Cerebellar nuclear complex (tissue), 1 donor: ENCODE measurements at regions not wholly inside any gene's neighbourhood (a gene's known extent, or its start where the extent isn't known, plus 50 kb on each side); places are given as distances from the start of the nearest gene placed in this dataset.
"Not testable (repeated sequence)": the region's sequence is repeated elsewhere in the genome, so short reads cannot be mapped to it uniquely, and the experiment has no call there.

Experiments
- DNase-seq, 2 experiments: peaks; one replicate each; lab custom pipeline; 2025; lab: John Stamatoyannopoulos, UW

- DNase-seq, result no peak
These were observed 284.8 kb upstream of the GRAMD2B start for GRCh38 chr5:126138281-126138931.

- no peak for DNase-seq
These were observed 284.1 kb upstream of the GRAMD2B start for GRCh38 chr5:126139086-126139485.

- DNase-seq, result peak in 1 of 2 experiments; percentile 3
These were observed 283.4 kb upstream of the GRAMD2B start for GRCh38 chr5:126139773-126140172.

- no peak for DNase-seq
These were observed 279.6 kb upstream of the GRAMD2B start for GRCh38 chr5:126143622-126144021.

- not testable (repeated sequence) for DNase-seq
These were observed 272.9 kb upstream of the GRAMD2B start for GRCh38 chr5:126150319-126150718.

DNA sequence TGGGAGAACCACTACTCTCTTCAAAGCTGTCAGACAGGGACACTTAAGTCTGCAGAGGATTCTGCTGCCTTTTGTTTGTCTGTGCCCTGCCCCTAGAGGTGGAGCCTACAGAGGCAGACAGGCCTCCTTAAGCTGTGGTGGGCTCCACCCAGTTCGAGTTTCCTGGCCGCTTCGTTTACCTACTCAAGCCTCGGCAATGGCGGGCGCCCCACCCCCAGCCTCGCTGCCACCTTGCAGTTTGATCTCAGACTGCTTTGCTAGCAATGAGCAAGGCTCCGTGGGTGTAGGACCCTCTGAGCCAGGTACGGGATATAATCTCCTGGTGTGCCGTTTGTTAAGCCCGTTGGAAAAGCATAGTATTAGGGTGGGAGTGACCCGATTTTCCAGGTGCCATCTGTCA is 267.9 kb upstream of the GRAMD2B start:
- not testable (repeated sequence) for DNase-seq

DNA sequence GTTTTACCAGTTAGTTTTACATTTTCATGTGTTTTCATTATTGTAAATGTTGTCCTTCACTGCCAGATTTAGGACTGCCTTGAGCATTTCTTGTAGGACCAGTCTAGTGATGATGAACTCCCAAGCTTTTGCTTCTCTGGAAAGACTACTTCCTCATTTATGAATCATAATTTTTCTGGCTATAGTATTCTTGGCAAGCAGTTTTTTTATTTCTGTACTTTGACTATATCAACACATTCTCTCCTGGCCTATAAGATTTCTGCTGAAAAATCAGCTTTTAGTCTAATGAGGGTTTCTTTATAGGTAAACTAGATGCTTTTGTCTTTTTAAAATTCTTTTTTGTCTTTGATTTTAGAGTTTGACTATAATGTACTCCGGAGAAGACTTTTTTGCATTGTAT is 256.8 kb upstream of the GRAMD2B start:
- DNase-seq, result no peak

DNA sequence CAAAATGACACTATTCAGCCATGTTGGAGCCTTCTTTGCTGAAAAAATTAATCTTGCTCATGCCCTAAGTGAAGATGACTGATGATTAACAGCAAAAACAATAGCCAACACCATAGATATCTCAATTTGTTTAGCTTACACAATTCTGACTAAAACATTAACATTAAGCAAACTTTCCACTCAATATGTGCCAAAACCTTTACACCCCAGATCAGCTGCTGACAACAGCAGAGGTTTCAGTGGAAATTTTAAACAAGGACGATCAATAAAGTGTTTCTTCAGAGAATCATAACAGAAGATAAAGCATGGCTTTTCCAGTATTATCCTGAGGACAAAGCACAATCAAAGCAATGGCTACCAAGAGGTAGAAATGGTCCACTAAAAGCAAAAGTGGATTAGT is 254.4 kb upstream of the GRAMD2B start:
- DNase-seq, result no peak

GRCh38 chr5:126171916-126172315 is 251.3 kb upstream of the GRAMD2B start:
- no peak for DNase-seq

GRCh38 chr5:126172812-126173211 is 250.4 kb upstream of the GRAMD2B start:
- DNase-seq, result no peak

- DNase-seq, result peak; percentile 74 to 95
These were observed 244.7 kb upstream of the GRAMD2B start for GRCh38 chr5:126178521-126178920.

- no peak for DNase-seq
These were observed 240.1 kb upstream of the GRAMD2B start for GRCh38 chr5:126182971-126183695.

GRCh38 chr5:126184474-126184873 is 238.7 kb upstream of the GRAMD2B start:
- DNase-seq, result no peak

DNA sequence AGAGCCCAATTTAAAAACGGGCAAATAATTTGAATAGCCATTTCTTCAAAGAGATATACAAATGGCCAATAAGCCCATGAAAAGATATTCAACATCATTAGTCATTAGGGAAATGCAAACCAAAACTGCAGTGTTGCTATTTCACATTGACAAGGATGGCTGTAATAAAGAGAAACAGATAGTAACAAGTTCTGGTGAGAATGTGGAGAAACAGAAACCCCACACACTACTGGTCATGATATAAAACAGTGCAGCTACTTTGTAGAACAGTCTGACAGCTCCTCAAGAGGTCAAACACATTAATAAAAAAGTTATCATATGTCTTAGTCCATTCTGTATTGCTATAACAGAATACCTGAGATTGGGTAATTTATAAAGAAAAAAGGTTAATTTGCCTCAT is 237.0 kb upstream of the GRAMD2B start:
- no peak for DNase-seq

- no peak for DNase-seq
These were observed 234.4 kb upstream of the GRAMD2B start for GRCh38 chr5:126188804-126189203.

DNA sequence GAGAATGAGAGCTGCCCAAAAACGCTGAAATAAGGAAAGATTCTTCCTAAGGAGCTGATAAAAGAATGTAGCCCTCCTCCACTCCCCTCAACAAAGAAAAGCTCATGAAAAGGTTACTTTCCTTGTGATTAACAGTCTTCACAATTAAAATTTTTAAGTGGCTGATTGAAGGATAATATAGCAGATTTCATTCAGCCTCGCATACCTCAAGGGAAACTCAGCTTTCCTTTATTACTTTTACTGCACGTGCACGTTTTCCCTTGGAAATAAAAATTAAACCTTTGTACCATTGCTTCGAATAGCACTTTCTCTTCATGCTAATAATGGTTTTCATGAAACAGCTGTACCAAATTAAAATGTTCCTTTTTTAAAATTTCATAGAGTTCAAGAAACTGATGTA is 234.0 kb upstream of the GRAMD2B start:
- no peak for DNase-seq

DNA sequence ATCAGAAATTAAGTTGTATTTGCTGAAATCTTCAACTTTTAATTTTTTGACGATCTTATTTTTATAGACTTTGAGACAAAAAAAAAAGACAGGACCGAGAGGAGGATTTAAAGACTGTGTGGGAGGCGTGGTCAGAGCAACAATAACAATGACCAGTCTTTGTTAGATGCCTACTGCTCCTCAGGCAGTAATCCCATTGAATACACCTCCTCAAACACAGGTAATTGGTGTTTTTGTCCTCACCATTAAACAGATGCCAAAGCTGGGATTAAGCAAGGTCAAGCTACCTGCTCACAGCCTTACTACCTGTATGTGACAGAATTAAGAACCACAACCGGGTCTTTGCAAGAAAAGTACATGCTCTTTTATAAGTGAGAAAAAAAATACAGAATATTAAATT is 233.3 kb upstream of the GRAMD2B start:
- DNase-seq, result no peak

DNA sequence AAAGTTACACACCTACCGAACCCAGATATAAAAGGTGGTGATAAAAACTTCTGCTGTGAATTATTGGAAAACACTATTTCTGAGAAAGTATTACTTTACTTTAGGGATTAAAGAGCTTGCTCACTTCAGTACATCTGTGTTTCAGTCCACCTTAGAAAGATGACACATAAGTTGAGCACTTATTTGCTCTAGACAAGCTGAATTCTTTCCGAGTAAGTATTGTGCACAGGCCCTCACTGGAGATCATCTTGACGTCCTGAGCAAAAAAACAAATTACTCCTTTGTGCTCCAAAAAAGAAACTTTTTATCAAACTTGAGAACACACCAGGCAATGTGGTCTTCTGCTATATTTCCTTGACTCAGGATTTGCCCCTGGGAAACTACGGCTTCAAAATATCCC is 231.0 kb upstream of the GRAMD2B start:
- no peak for DNase-seq

- no peak for DNase-seq
These were observed 227.7 kb upstream of the GRAMD2B start for GRCh38 chr5:126195410-126196100.

DNA sequence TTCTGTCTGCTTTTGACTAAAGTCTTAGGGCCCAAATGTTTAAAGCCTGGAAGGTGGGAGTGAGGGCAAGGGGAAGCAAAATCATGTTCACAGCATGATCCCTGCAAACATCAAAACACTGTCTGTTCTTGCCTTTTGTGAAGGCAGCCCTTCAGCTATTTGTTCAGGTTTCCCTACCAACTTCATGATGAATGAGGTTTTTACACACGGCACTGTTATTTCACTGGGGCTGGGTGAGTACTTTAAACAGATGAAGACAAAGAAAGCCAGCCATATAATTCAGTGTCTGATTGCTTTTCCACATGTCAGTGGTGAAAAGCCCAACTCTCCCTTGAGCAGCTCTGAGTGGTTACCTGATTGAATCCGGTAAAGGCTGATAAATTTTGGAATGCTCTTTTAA is 224.7 kb upstream of the GRAMD2B start:
- no peak for DNase-seq

GRCh38 chr5:126199467-126199866 is 223.7 kb upstream of the GRAMD2B start:
- no peak for DNase-seq

GRCh38 chr5:126208691-126209090 is 214.5 kb upstream of the GRAMD2B start:
- no peak for DNase-seq

DNA sequence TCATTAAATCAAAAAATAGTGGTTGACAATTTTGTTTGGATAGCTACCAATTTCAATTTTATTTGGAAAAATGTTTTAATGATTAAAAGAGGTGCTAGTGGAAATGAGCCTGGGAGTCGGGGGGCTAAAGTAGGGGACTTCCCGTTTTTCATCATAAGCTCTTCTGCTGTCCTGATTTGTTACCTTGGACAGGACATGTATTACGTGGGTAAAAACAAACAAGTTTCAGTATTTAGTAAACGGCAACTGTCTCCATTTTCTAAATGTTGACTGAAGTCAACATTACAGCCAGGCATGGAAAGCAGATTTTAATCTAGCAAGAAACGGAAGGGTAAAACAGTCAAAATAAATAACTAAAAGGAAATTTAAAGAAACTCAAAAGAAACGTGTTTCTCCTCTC is 212.3 kb upstream of the GRAMD2B start:
- DNase-seq, result no peak
